HG03457 (cell line): ENCODE measurements at regions not wholly inside any gene's neighbourhood (a gene's known extent, or its start where the extent isn't known, plus 50 kb on each side); places are given as distances from the start of the nearest gene placed in this dataset.
"Not testable (repeated sequence)": the region's sequence is repeated elsewhere in the genome, so short reads cannot be mapped to it uniquely, and the experiment has no call there.

Experiments
- ATAC-seq: cut with Tn5 transposase; IDR thresholded peaks from one replicate; pipeline ENCODE4 v1.9.1; 2021; ENCODE audit warnings: moderate number of reproducible peaks; ENCODE audit not compliant: unreplicated experiment

GRCh38 chr3:104916971-104917370, 449.7 kb upstream of the ALCAM start:
- ATAC-seq, result no peak

- no peak for ATAC-seq
Measured at GRCh38 chr3:104920512-104920911, 446.2 kb upstream of the ALCAM start.

- no peak for ATAC-seq
Measured at GRCh38 chr3:104933972-104934371, 432.7 kb upstream of the ALCAM start.

GRCh38 chr3:104935613-104936012, 431.1 kb upstream of the ALCAM start:
- no peak for ATAC-seq

- ATAC-seq, result no peak
Measured at GRCh38 chr3:104939196-104939595, 427.5 kb upstream of the ALCAM start.

GRCh38 chr3:104941785-104942184, 424.9 kb upstream of the ALCAM start:
- no peak for ATAC-seq

GRCh38 chr3:104943974-104944373, 422.7 kb upstream of the ALCAM start:
- no peak for ATAC-seq

GRCh38 chr3:104947943-104948342, 418.8 kb upstream of the ALCAM start:
- ATAC-seq, result no peak

GRCh38 chr3:104949810-104950209, 416.9 kb upstream of the ALCAM start:
- not testable (repeated sequence) for ATAC-seq

GRCh38 chr3:104951426-104951825, 415.3 kb upstream of the ALCAM start:
- ATAC-seq, result no peak

- no peak for ATAC-seq
Measured at GRCh38 chr3:104952146-104952972, 414.4 kb upstream of the ALCAM start.

- ATAC-seq, result no peak
Measured at GRCh38 chr3:104956620-104957345, 409.9 kb upstream of the ALCAM start.

- ATAC-seq, result no peak
Measured at GRCh38 chr3:104960579-104960978, 406.1 kb upstream of the ALCAM start.

GRCh38 chr3:104961851-104962250, 404.9 kb upstream of the ALCAM start:
- ATAC-seq, result no peak

- ATAC-seq, result no peak
Measured at GRCh38 chr3:104974316-104974715, 392.4 kb upstream of the ALCAM start.

GRCh38 chr3:104977719-104978118, 389.0 kb upstream of the ALCAM start:
- ATAC-seq, result no peak

GRCh38 chr3:104982130-104982529, 384.6 kb upstream of the ALCAM start:
- ATAC-seq, result no peak

GRCh38 chr3:104987859-104988258, 378.9 kb upstream of the ALCAM start:
- ATAC-seq, result no peak

GRCh38 chr3:104988496-104988895, 378.2 kb upstream of the ALCAM start:
- no peak for ATAC-seq

GRCh38 chr3:104989878-104990277, 376.8 kb upstream of the ALCAM start:
- no peak for ATAC-seq

GRCh38 chr3:104990758-104991157, 376.0 kb upstream of the ALCAM start:
- no peak for ATAC-seq

GRCh38 chr3:104992676-104993075, 374.0 kb upstream of the ALCAM start:
- ATAC-seq, result no peak
